ENCODE measurements at regions not wholly inside any gene's neighbourhood (a gene's known extent, or its start where the extent isn't known, plus 50 kb on each side); places are given as distances from the start of the nearest gene placed in this dataset.

GRCh38 chr14:27387463-27387862, 789.6 kb upstream of the NOVA1 start:
- H3K4me1 ChIP-seq (ENCODE audit: control insufficient read depth in 1 of 2, insufficient read depth in 2 of 2, low read length in 2 of 2): no peaks in the 10 kb centered on the region
- H2AK5ac ChIP-seq (ENCODE audit: low read length): no peak overlapping the region
- H3K79me2 ChIP-seq (ENCODE audit: control insufficient read depth, insufficient read depth, low read length, poor library complexity): no peaks in the 10 kb centered on the region
- no peak overlapping the region for H3K14ac ChIP-seq (ENCODE audit: low read length)
- H4K12ac ChIP-seq (ENCODE audit: low read depth, low read length): no peak overlapping the region
- H3K18ac ChIP-seq (ENCODE audit: low read length): no peak overlapping the region
- H3K23ac ChIP-seq (ENCODE audit: low read length): no peak overlapping the region
- no peak overlapping the region for H3K9ac ChIP-seq (ENCODE audit: low read length)
- H3K4ac ChIP-seq (ENCODE audit: low read depth, low read length): no peak overlapping the region
- no peak overlapping the region for H3K4me2 ChIP-seq (ENCODE audit: low read length)
- no peak overlapping the region for H4K91ac ChIP-seq (ENCODE audit: low read depth, low read length)
- no peaks in the 10 kb centered on the region for H3K27me3 ChIP-seq (ENCODE audit: insufficient read depth, low read length)
- no CpG with 5 or more reads among the region's 1 CpG for WGBS (ENCODE audit: extremely low coverage, insufficient coverage, insufficient read length)
- no peak overlapping the region for H4K8ac ChIP-seq (ENCODE audit: low read depth, low read length)
- H3K4me3 ChIP-seq (ENCODE audit: low read depth, low read length): no peak overlapping the region
- H2BK120ac ChIP-seq (ENCODE audit: insufficient read depth, low read length, poor library complexity): no peak overlapping the region
- no peaks in the 10 kb centered on the region for H3K9me3 ChIP-seq (ENCODE audit: insufficient read depth, low read depth, low read length)
- no peaks in the 10 kb centered on the region for H3K79me1 ChIP-seq (ENCODE audit: low read length)
- H2BK12ac ChIP-seq (ENCODE audit: low read length): no peak overlapping the region
- no peak for DNase-seq
- no peak overlapping the region for H2AFZ ChIP-seq (ENCODE audit: insufficient read depth, low read length, poor library complexity)
- no peak overlapping the region for H3K27ac ChIP-seq (ENCODE audit: low read depth, low read length)
- H3K36me3 ChIP-seq (ENCODE audit: control insufficient read depth in 1 of 2, insufficient read depth in 2 of 2, low read length in 2 of 2): no peaks in the 10 kb centered on the region
- H2BK5ac ChIP-seq (ENCODE audit: low read depth, low read length, poor library complexity): no peak overlapping the region

- Histone ChIP-seq H3K79me1 (ENCODE audit: low read length) (no peaks in the 10 kb centered on the region), H3K79me2 (ENCODE audit: control insufficient read depth, insufficient read depth, low read length, poor library complexity) (no peaks in the 10 kb centered on the region), H3K9ac (ENCODE audit: low read length) (no peak overlapping the region), H2BK120ac (ENCODE audit: insufficient read depth, low read length, poor library complexity) (no peak overlapping the region), H3K4ac (ENCODE audit: low read depth, low read length) (no peak overlapping the region), H3K36me3 (ENCODE audit: control insufficient read depth in 1 of 2, insufficient read depth in 2 of 2, low read length in 2 of 2) (no peaks in the 10 kb centered on the region), H4K8ac (ENCODE audit: low read depth, low read length) (no peak overlapping the region), H3K4me2 (ENCODE audit: low read length) (no peak overlapping the region), H3K27ac (ENCODE audit: low read depth, low read length) (no peak overlapping the region), H3K9me3 (ENCODE audit: insufficient read depth, low read depth, low read length) (no peaks in the 10 kb centered on the region), H3K27me3 (ENCODE audit: insufficient read depth, low read length) (no peaks in the 10 kb centered on the region), H2BK12ac (ENCODE audit: low read length) (no peak overlapping the region), H3K23ac (ENCODE audit: low read length) (no peak overlapping the region), H3K18ac (ENCODE audit: low read length) (no peak overlapping the region), H3K4me1 (ENCODE audit: control insufficient read depth in 1 of 2, insufficient read depth in 2 of 2, low read length in 2 of 2) (no peaks in the 10 kb centered on the region), H2BK5ac (ENCODE audit: low read depth, low read length, poor library complexity) (no peak overlapping the region), H2AFZ (ENCODE audit: insufficient read depth, low read length, poor library complexity) (no peak overlapping the region), H4K12ac (ENCODE audit: low read depth, low read length) (no peak overlapping the region), H2AK5ac (ENCODE audit: low read length) (no peak overlapping the region), H3K4me3 (ENCODE audit: low read depth, low read length) (no peak overlapping the region), H4K91ac (ENCODE audit: low read depth, low read length) (no peak overlapping the region), H3K14ac (ENCODE audit: low read length) (no peak overlapping the region)
- DNase-seq: no peak
- no CpG with 5 or more reads among the region's 2 CpGs for WGBS (ENCODE audit: extremely low coverage, insufficient coverage, insufficient read length)
Observed at GRCh38 chr14:27389402-27389801, 791.6 kb upstream of the NOVA1 start.

- H3K4me1 ChIP-seq (ENCODE audit: control insufficient read depth in 1 of 2, insufficient read depth in 2 of 2, low read length in 2 of 2): no peaks in the 10 kb centered on the region
- no peaks in the 10 kb centered on the region for H3K36me3 ChIP-seq (ENCODE audit: control insufficient read depth in 1 of 2, insufficient read depth in 2 of 2, low read length in 2 of 2)
- no peak overlapping the region for H4K8ac ChIP-seq (ENCODE audit: low read depth, low read length)
- H3K4me2 ChIP-seq (ENCODE audit: low read length): no peak overlapping the region
- no peaks in the 10 kb centered on the region for H3K79me2 ChIP-seq (ENCODE audit: control insufficient read depth, insufficient read depth, low read length, poor library complexity)
- no peaks in the 10 kb centered on the region for H3K27me3 ChIP-seq (ENCODE audit: insufficient read depth, low read length)
- no peak overlapping the region for H3K4ac ChIP-seq (ENCODE audit: low read depth, low read length)
- H3K23ac ChIP-seq (ENCODE audit: low read length): no peak overlapping the region
- no peak overlapping the region for H4K91ac ChIP-seq (ENCODE audit: low read depth, low read length)
- H3K14ac ChIP-seq (ENCODE audit: low read length): no peak overlapping the region
- no peak overlapping the region for H2AFZ ChIP-seq (ENCODE audit: insufficient read depth, low read length, poor library complexity)
- H3K4me3 ChIP-seq (ENCODE audit: low read depth, low read length): no peak overlapping the region
- H3K79me1 ChIP-seq (ENCODE audit: low read length): no peaks in the 10 kb centered on the region
- no peaks in the 10 kb centered on the region for H3K9me3 ChIP-seq (ENCODE audit: insufficient read depth, low read depth, low read length)
- H3K18ac ChIP-seq (ENCODE audit: low read length): no peak overlapping the region
- no peak overlapping the region for H4K12ac ChIP-seq (ENCODE audit: low read depth, low read length)
- no peak overlapping the region for H3K9ac ChIP-seq (ENCODE audit: low read length)
- WGBS (ENCODE audit: extremely low coverage, insufficient coverage, insufficient read length): no CpG with 5 or more reads among the region's 3 CpGs
- DNase-seq: no peak
- no peak overlapping the region for H2BK5ac ChIP-seq (ENCODE audit: low read depth, low read length, poor library complexity)
- no peak overlapping the region for H3K27ac ChIP-seq (ENCODE audit: low read depth, low read length)
- no peak overlapping the region for H2BK120ac ChIP-seq (ENCODE audit: insufficient read depth, low read length, poor library complexity)
- no peak overlapping the region for H2BK12ac ChIP-seq (ENCODE audit: low read length)
- H2AK5ac ChIP-seq (ENCODE audit: low read length): no peak overlapping the region
Observed at GRCh38 chr14:27390155-27390554, 792.3 kb upstream of the NOVA1 start.

- H3K23ac ChIP-seq (ENCODE audit: low read length): no peak overlapping the region
- H2BK12ac ChIP-seq (ENCODE audit: low read length): no peak overlapping the region
- no CpG with 5 or more reads among the region's 4 CpGs for WGBS (ENCODE audit: extremely low coverage, insufficient coverage, insufficient read length)
Observed at GRCh38 chr14:27391331-27391730, 793.5 kb upstream of the NOVA1 start.

More at GRCh38 chr14:27391331-27391730, 793.5 kb upstream of the NOVA1 start:
- Histone ChIP-seq H2BK120ac (ENCODE audit: insufficient read depth, low read length, poor library complexity) (no peak overlapping the region), H3K4me3 (ENCODE audit: low read depth, low read length) (no peak overlapping the region), H3K27me3 (ENCODE audit: insufficient read depth, low read length) (no peaks in the 10 kb centered on the region), H3K4ac (ENCODE audit: low read depth, low read length) (no peak overlapping the region), H3K4me2 (ENCODE audit: low read length) (no peak overlapping the region), H4K91ac (ENCODE audit: low read depth, low read length) (no peak overlapping the region), H3K36me3 (ENCODE audit: control insufficient read depth in 1 of 2, insufficient read depth in 2 of 2, low read length in 2 of 2) (no peaks in the 10 kb centered on the region), H3K4me1 (ENCODE audit: control insufficient read depth in 1 of 2, insufficient read depth in 2 of 2, low read length in 2 of 2) (no peaks in the 10 kb centered on the region), H3K9ac (ENCODE audit: low read length) (no peak overlapping the region), H3K27ac (ENCODE audit: low read depth, low read length) (no peak overlapping the region), H3K18ac (ENCODE audit: low read length) (no peak overlapping the region), H2AK5ac (ENCODE audit: low read length) (no peak overlapping the region), H2BK5ac (ENCODE audit: low read depth, low read length, poor library complexity) (no peak overlapping the region), H4K12ac (ENCODE audit: low read depth, low read length) (no peak overlapping the region), H3K79me2 (ENCODE audit: control insufficient read depth, insufficient read depth, low read length, poor library complexity) (no peaks in the 10 kb centered on the region), H3K9me3 (ENCODE audit: insufficient read depth, low read depth, low read length) (no peaks in the 10 kb centered on the region), H3K79me1 (ENCODE audit: low read length) (no peaks in the 10 kb centered on the region), H2AFZ (ENCODE audit: insufficient read depth, low read length, poor library complexity) (no peak overlapping the region), H3K14ac (ENCODE audit: low read length) (no peak overlapping the region), H4K8ac (ENCODE audit: low read depth, low read length) (no peak overlapping the region)
- DNase-seq: no peak
